ENCODE measurements at regions not wholly inside any gene's neighbourhood (a gene's known extent, or its start where the extent isn't known, plus 50 kb on each side); places are given as distances from the start of the nearest gene placed in this dataset.

DNA sequence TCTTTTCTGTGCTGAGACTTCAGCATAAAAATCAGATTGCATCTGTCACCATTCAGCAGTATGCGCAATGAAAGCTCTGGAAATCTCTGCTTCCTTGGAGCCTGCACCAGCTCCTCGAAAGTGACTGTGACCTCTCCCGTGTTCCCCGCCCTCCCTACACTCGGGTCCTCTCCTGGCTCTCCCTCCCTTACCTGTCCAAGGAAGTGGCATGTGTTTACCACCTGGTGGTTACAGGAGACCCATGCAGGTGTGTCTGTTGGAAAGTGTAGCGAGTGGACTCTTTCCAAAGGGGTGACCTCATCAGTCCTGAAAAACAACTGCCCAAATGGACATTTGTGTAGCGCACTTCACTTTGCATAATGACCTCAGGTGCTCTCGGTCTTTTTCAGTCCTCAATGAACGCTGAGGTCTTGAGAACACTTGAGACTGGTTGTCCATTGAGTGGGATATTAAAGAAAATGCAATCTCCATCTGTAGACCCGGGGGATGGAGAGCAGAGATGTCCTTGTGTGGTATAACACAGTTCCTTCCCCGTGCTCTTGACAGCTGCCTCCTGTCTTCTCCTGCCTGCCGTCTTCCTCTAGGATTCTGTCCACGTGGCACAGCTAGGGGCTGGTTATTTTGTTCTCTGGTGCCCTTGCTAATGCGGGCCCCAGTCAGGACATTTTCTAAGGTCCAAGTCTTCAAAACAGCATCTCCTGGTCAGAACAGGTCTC lies 133.2 kb downstream of the ACKR3 start:
- H3K4me1 ChIP-seq (ENCODE audit: insufficient read depth): no peaks in the 10 kb centered on the region
- H3K27me3 ChIP-seq: no peaks in the 10 kb centered on the region
- WGBS, 3 donors: 57 to 76% (median 75%) methylated on average over 14 of the region's 14 CpGs
- H3K27ac ChIP-seq: no peak overlapping the region
- no peaks in the 10 kb centered on the region for H3K36me3 ChIP-seq
- intact Hi-C loops (cut with DNase I): no loop called here
- H3K9me3 ChIP-seq: no peaks in the 10 kb centered on the region
- TF ChIP-seq POLR2A (IDR thresholded peaks at IDR 0.05) (no peak), EP300 (IDR thresholded peaks at IDR 0.05) (no peak)
- TF ChIP-seq, protein P1, sequence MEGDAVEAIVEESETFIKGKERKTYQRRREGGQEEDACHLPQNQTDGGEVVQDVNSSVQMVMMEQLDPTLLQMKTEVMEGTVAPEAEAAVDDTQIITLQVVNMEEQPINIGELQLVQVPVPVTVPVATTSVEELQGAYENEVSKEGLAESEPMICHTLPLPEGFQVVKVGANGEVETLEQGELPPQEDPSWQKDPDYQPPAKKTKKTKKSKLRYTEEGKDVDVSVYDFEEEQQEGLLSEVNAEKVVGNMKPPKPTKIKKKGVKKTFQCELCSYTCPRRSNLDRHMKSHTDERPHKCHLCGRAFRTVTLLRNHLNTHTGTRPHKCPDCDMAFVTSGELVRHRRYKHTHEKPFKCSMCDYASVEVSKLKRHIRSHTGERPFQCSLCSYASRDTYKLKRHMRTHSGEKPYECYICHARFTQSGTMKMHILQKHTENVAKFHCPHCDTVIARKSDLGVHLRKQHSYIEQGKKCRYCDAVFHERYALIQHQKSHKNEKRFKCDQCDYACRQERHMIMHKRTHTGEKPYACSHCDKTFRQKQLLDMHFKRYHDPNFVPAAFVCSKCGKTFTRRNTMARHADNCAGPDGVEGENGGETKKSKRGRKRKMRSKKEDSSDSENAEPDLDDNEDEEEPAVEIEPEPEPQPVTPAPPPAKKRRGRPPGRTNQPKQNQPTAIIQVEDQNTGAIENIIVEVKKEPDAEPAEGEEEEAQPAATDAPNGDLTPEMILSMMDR (IDR thresholded peaks at IDR 0.05): no peak
- DNase-seq: no peak
- H3K4me3 ChIP-seq: no peak overlapping the region

GRCh38 chr2:236703373-236703709 lies 133.7 kb downstream of the ACKR3 start:
- H3K27ac ChIP-seq: no peak overlapping the region
- H3K4me1 ChIP-seq (ENCODE audit: insufficient read depth): no peaks in the 10 kb centered on the region
- TF ChIP-seq, protein P1 (IDR thresholded peaks at IDR 0.05): no peak
- TF ChIP-seq POLR2A (IDR thresholded peaks at IDR 0.05) (no peak), EP300 (IDR thresholded peaks at IDR 0.05) (no peak)
- DNase-seq: no peak
- no peaks in the 10 kb centered on the region for H3K9me3 ChIP-seq
- H3K36me3 ChIP-seq: no peaks in the 10 kb centered on the region
- H3K27me3 ChIP-seq: no peaks in the 10 kb centered on the region
- WGBS, 3 donors: 90 to 96% (median 93%) methylated on average over 2 of the region's 2 CpGs
- H3K4me3 ChIP-seq: no peak overlapping the region
- intact Hi-C loops (cut with DNase I): no loop called here

- H3K36me3 ChIP-seq: no peaks in the 10 kb centered on the region
- 87 to 97% (median 97%) methylated on average over 7 to 10 of the region's 10 CpGs for WGBS, 3 donors
- TF ChIP-seq, protein P1 (IDR thresholded peaks at IDR 0.05): no peak
- TF ChIP-seq EP300 (IDR thresholded peaks at IDR 0.05) (no peak), POLR2A (IDR thresholded peaks at IDR 0.05) (no peak)
- no peak overlapping the region for H3K4me3 ChIP-seq
- H3K9me3 ChIP-seq: no peaks in the 10 kb centered on the region
- no peaks in the 10 kb centered on the region for H3K4me1 ChIP-seq (ENCODE audit: insufficient read depth)
- H3K27me3 ChIP-seq: no peaks in the 10 kb centered on the region
- intact Hi-C loops (cut with DNase I): no loop called here
- DNase-seq: no peak
- H3K27ac ChIP-seq: no peak overlapping the region
Measured at GRCh38 chr2:236703906-236704305, 134.3 kb downstream of the ACKR3 start.

DNA sequence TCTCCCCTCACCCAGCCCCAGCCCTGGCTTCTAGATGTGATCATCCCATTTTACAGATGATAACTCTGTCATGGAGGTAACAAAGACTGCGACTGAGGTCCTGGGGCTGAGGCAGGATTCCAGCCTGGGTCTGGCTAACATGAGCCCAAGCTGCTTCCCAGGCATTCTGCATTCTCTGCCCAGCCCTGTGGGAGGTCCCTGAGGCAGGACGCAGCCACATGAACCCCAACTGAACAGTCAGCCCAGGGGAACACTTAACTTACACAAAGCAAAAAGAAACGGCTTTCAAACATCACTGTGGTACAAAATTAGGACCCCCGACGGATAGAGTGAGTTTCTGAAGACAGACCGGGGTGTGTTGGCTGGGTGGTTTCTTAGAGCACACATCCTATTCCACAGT lies 135.3 kb downstream of the ACKR3 start:
- no peaks in the 10 kb centered on the region for H3K36me3 ChIP-seq
- intact Hi-C loops (cut with DNase I): no loop called here
- no peaks in the 10 kb centered on the region for H3K4me1 ChIP-seq (ENCODE audit: insufficient read depth)
- DNase-seq: no peak
- H3K4me3 ChIP-seq: no peak overlapping the region
- TF ChIP-seq, protein P1 (IDR thresholded peaks at IDR 0.05): no peak
- TF ChIP-seq EP300 (IDR thresholded peaks at IDR 0.05) (no peak), POLR2A (IDR thresholded peaks at IDR 0.05) (no peak)
- H3K27me3 ChIP-seq: no peaks in the 10 kb centered on the region
- H3K27ac ChIP-seq: no peak overlapping the region
- 94 to 98% (median 95%) methylated on average over 6 of the region's 6 CpGs for WGBS, 3 donors
- no peaks in the 10 kb centered on the region for H3K9me3 ChIP-seq

Measured in ovary (tissue), 7 donors.